Left colon (tissue), 2 donors: ENCODE measurements at regions not wholly inside any gene's neighbourhood (a gene's known extent, or its start where the extent isn't known, plus 50 kb on each side); places are given as distances from the start of the nearest gene placed in this dataset.

Experiments
- ATAC-seq: fragments of 200-7000 bp; cut with Tn5 transposase; one replicate; pipeline ENCODE4 v1.9.1; 2020; ENCODE audit warnings: mild to moderate bottlenecking, moderate library complexity
- DNase-seq, 2 donors: peaks; one replicate each; pipeline ENCODE4 v3.0.0-alpha.2; 2020
- intact Hi-C, 2 donors: fragments of 100-400 bp; cut with DNase I in 1 of 2; cut with micrococcal nuclease in 1 of 2; formaldehyde crosslinking; loops; one replicate each; pipeline versions ENCODE4 v1.11.2 to v1.14.0; 2022; cut with DNase I, micrococcal nuclease
- donor health status: DM: no; HTN: no; CAD: no.
- donor health status: DM: yes; HTN: yes; CAD: no.

- intact Hi-C loops = no loop called here
- ATAC-seq (no peak), DNase-seq (no peak)
Observed at GRCh38 chr4:59063015-59063720, 1953.0 kb upstream of the IGFBP7 start.

- DNase-seq (no peak), ATAC-seq (no peak)
- intact Hi-C loops = no loop called here
Observed at GRCh38 chr4:59068722-59069418, 1958.7 kb upstream of the IGFBP7 start.

GRCh38 chr4:59086410-59086809 lies 1976.2 kb upstream of the IGFBP7 start:
- ATAC-seq = no peak

GRCh38 chr4:59091146-59092142 lies 1981.3 kb upstream of the IGFBP7 start:
- DNase-seq (no peak), ATAC-seq (no peak)
- intact Hi-C loops = no loop called here

More at GRCh38 chr4:59086410-59086809, 1976.2 kb upstream of the IGFBP7 start:
- intact Hi-C loops = no loop called here
- DNase-seq = no peak

GRCh38 chr4:59094505-59094904 lies 1984.3 kb upstream of the IGFBP7 start:
- DNase-seq (no peak), ATAC-seq (no peak)
- intact Hi-C loops = no loop called here

GRCh38 chr4:59102311-59102710 lies 1992.1 kb upstream of the IGFBP7 start:
- DNase-seq (no peak), ATAC-seq (no peak)
- intact Hi-C loops = no loop called here

GRCh38 chr4:59120287-59120814 lies 2010.2 kb upstream of the IGFBP7 start:
- DNase-seq (no peak), ATAC-seq (no peak)
- intact Hi-C loops = no loop called here

- intact Hi-C loops = no loop called here
- DNase-seq (no peak), ATAC-seq (no peak)
Observed at GRCh38 chr4:59122626-59123025, 2012.4 kb upstream of the IGFBP7 start.

- intact Hi-C loops = no loop called here
- no peak for DNase-seq
- ATAC-seq = no peak
Observed at GRCh38 chr4:59126159-59126558, 2016.0 kb upstream of the IGFBP7 start.

GRCh38 chr4:59127006-59127405 lies 2016.8 kb upstream of the IGFBP7 start:
- ATAC-seq (no peak), DNase-seq (no peak)
- intact Hi-C loops = no loop called here

GRCh38 chr4:59127743-59128142 lies 2017.6 kb upstream of the IGFBP7 start:
- ATAC-seq (no peak), DNase-seq (no peak)
- intact Hi-C loops = no loop called here

- no peak for DNase-seq
- no peak for ATAC-seq
- intact Hi-C loops = no loop called here
Observed at GRCh38 chr4:59135248-59135985, 2025.2 kb upstream of the IGFBP7 start.

GRCh38 chr4:59161249-59161648 lies 2038.9 kb upstream of the ADGRL3 start:
- no peak for ATAC-seq
- DNase-seq = no peak
- intact Hi-C loops = no loop called here

- DNase-seq = no peak
Observed at GRCh38 chr4:59175617-59176016, 2024.5 kb upstream of the ADGRL3 start.

GRCh38 chr4:59179372-59179771 lies 2020.8 kb upstream of the ADGRL3 start:
- DNase-seq = no peak
- no peak for ATAC-seq
- intact Hi-C loops = no loop called here

More at GRCh38 chr4:59175617-59176016, 2024.5 kb upstream of the ADGRL3 start:
- intact Hi-C loops = no loop called here
- no peak for ATAC-seq

- ATAC-seq (no peak), DNase-seq (no peak)
- intact Hi-C loops = no loop called here
Observed at GRCh38 chr4:59180161-59180560, 2020.0 kb upstream of the ADGRL3 start.

- intact Hi-C loops = no loop called here
- no peak for ATAC-seq
- DNase-seq = no peak
Observed at GRCh38 chr4:59180969-59181368, 2019.2 kb upstream of the ADGRL3 start.

- DNase-seq (no peak), ATAC-seq (no peak)
- intact Hi-C loops = no loop called here
Observed at GRCh38 chr4:59195839-59196238, 2004.3 kb upstream of the ADGRL3 start.

- no peak for DNase-seq
- no peak for ATAC-seq
- intact Hi-C loops = no loop called here
Observed at GRCh38 chr4:59200992-59201391, 1999.1 kb upstream of the ADGRL3 start.
